ENCODE measurements at regions not wholly inside any gene's neighbourhood (a gene's known extent, or its start where the extent isn't known, plus 50 kb on each side); places are given as distances from the start of the nearest gene placed in this dataset.

DNA sequence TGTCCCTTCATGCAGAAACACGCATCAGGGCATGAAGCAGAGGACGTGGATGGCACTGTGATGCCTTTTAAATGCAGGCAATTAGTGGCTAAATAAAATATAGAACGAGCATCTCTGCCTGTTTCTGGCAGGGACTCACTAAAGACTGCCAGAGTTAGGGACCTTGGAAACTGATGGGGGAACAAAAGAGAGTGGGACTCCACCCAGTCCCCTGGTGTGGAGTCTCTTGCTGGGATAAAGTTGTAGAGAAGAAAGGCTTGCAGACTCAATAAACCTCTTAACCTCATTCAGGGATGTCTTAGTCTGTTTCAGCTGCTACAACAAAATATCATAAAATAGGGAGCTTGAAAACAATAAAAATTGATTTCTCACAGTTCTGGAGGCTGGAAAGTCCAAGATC is 87.6 kb upstream of the ARAP3 start:
- H3K9ac ChIP-seq (ENCODE audit: low read length): no peak overlapping the region
- H3K4me3 ChIP-seq (ENCODE audit: low read length): no peak overlapping the region
- no peaks in the 10 kb centered on the region for H3K4me1 ChIP-seq (ENCODE audit: control insufficient read depth, low read depth, low read length)
- H2AK5ac ChIP-seq (ENCODE audit: low read length): no peak overlapping the region
- H4K8ac ChIP-seq (ENCODE audit: low read depth, low read length): no peak overlapping the region
- no peak overlapping the region for H3K56ac ChIP-seq (ENCODE audit: low read length)
- no peak for DNase-seq
- no peaks in the 10 kb centered on the region for H3K27me3 ChIP-seq (ENCODE audit: insufficient read depth, low read length, poor library complexity)
- H3K18ac ChIP-seq (ENCODE audit: low read length): no peak overlapping the region
- no peak overlapping the region for H2BK15ac ChIP-seq (replicated peaks; ENCODE audit: low read depth)
- no peak overlapping the region for H4K5ac ChIP-seq (ENCODE audit: low read length)
- H3K79me1 ChIP-seq (ENCODE audit: low read length): no peaks in the 10 kb centered on the region
- H3K4ac ChIP-seq (ENCODE audit: low read depth, low read length): no peak overlapping the region
- H3K36me3 ChIP-seq (ENCODE audit: control insufficient read depth, insufficient read depth, low read length): no peaks in the 10 kb centered on the region
- H2BK5ac ChIP-seq (ENCODE audit: low read length): no peak overlapping the region
- no peak overlapping the region for H3K4me2 ChIP-seq (ENCODE audit: low read length)
- no peak overlapping the region for H2BK120ac ChIP-seq (ENCODE audit: low read depth, low read length)
- no CpG with 5 or more reads among the region's 3 CpGs for WGBS (ENCODE audit: extremely low coverage, insufficient coverage, low lambda C conversion rate)
- no peaks in the 10 kb centered on the region for H3K79me2 ChIP-seq (ENCODE audit: control insufficient read depth, insufficient read depth, low read length)
- no peak overlapping the region for H3K23ac ChIP-seq (ENCODE audit: low read length)
- H3K27ac ChIP-seq (ENCODE audit: low read depth, low read length): no peak overlapping the region

DNA sequence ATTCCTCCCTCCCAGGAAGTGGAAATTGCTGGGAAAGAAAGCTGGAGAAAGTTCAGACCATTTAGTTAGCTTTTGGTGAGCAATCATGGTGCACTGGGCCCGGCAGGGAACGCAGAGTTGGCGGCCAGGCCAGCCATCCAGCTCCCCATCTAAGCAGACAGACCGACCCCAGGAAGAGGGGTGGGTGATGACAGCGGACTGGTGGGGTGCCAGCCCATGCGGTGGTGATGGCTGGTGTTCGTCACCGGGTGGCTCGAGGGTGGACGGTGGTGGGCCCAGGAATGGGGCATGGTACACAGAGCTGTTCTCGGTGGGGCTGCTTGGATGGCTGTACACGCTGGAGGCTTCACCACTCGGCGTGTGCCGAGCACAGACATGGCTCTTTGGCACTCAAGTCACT is 85.6 kb upstream of the ARAP3 start:
- H3K4me3 ChIP-seq (ENCODE audit: low read length): no peak overlapping the region
- H2AK5ac ChIP-seq (ENCODE audit: low read length): no peak overlapping the region
- H3K4ac ChIP-seq (ENCODE audit: low read depth, low read length): no peak overlapping the region
- H3K27me3 ChIP-seq (ENCODE audit: insufficient read depth, low read length, poor library complexity): no peaks in the 10 kb centered on the region
- H3K23ac ChIP-seq (ENCODE audit: low read length): no peak overlapping the region
- no peak overlapping the region for H2BK5ac ChIP-seq (ENCODE audit: low read length)
- no peak for DNase-seq
- H3K36me3 ChIP-seq (ENCODE audit: control insufficient read depth, insufficient read depth, low read length): no peaks in the 10 kb centered on the region
- no peak overlapping the region for H2BK15ac ChIP-seq (replicated peaks; ENCODE audit: low read depth)
- H4K5ac ChIP-seq (ENCODE audit: low read length): no peak overlapping the region
- H3K18ac ChIP-seq (ENCODE audit: low read length): no peak overlapping the region
- no peak overlapping the region for H4K8ac ChIP-seq (ENCODE audit: low read depth, low read length)
- no peaks in the 10 kb centered on the region for H3K79me1 ChIP-seq (ENCODE audit: low read length)
- H3K56ac ChIP-seq (ENCODE audit: low read length): no peak overlapping the region
- no peak overlapping the region for H3K9ac ChIP-seq (ENCODE audit: low read length)
- no CpG with 5 or more reads among the region's 15 CpGs for WGBS (ENCODE audit: extremely low coverage, insufficient coverage, low lambda C conversion rate)
- H2BK120ac ChIP-seq (ENCODE audit: low read depth, low read length): no peak overlapping the region
- no peak overlapping the region for H3K27ac ChIP-seq (ENCODE audit: low read depth, low read length)
- no peak overlapping the region for H3K4me2 ChIP-seq (ENCODE audit: low read length)
- H3K79me2 ChIP-seq (ENCODE audit: control insufficient read depth, insufficient read depth, low read length): no peaks in the 10 kb centered on the region
- no peaks in the 10 kb centered on the region for H3K4me1 ChIP-seq (ENCODE audit: control insufficient read depth, low read depth, low read length)

DNA sequence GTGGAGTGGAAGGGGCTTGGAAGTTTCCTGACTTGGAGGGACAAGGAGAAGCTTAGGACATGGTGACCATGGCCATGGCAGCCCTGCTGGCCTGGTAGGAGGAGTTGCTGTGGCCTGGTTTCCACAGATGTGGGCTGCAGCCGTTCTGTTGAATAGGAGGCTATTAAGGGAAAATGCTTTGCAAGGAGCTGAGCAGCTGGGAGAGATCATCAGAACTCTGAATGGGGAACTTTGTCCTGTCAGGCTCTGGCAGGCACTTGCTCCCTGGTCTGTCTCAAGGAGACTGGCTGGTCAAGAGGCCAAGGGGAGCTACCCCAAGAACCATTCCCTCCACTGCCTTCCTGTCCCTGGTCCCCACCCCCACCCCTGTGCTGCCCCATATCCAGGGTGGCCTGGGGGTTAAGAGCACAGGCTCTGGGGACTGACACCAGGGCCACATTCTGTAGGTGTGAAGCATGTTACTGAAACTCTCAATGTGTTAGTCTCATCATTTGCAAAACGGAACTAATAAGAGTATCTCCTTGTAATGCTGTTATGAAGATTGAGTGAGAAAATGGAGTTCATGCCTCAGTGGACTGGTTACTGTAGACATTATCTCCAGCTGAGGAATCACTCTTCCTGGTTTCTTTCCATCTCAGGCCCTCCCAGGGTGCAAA is 84.0 kb upstream of the ARAP3 start:
- Histone ChIP-seq H2BK120ac (ENCODE audit: low read depth, low read length) (no peak overlapping the region), H3K79me2 (ENCODE audit: control insufficient read depth, insufficient read depth, low read length) (no peaks in the 10 kb centered on the region), H3K23ac (ENCODE audit: low read length) (no peak overlapping the region), H2AK5ac (ENCODE audit: low read length) (no peak overlapping the region), H3K79me1 (ENCODE audit: low read length) (no peaks in the 10 kb centered on the region), H3K4me1 (ENCODE audit: control insufficient read depth, low read depth, low read length) (no peaks in the 10 kb centered on the region), H3K4ac (ENCODE audit: low read depth, low read length) (no peak overlapping the region), H3K9ac (ENCODE audit: low read length) (no peak overlapping the region), H3K27ac (ENCODE audit: low read depth, low read length) (no peak overlapping the region), H3K4me3 (ENCODE audit: low read length) (no peak overlapping the region), H4K8ac (ENCODE audit: low read depth, low read length) (no peak overlapping the region), H2BK5ac (ENCODE audit: low read length) (no peak overlapping the region), H3K56ac (ENCODE audit: low read length) (no peak overlapping the region), H4K5ac (ENCODE audit: low read length) (no peak overlapping the region), H3K27me3 (ENCODE audit: insufficient read depth, low read length, poor library complexity) (no peaks in the 10 kb centered on the region), H3K4me2 (ENCODE audit: low read length) (no peak overlapping the region), H3K18ac (ENCODE audit: low read length) (no peak overlapping the region), H2BK15ac (replicated peaks; ENCODE audit: low read depth) (no peak overlapping the region), H3K36me3 (ENCODE audit: control insufficient read depth, insufficient read depth, low read length) (no peaks in the 10 kb centered on the region)
- no peak for DNase-seq
- no CpG with 5 or more reads among the region's 2 CpGs for WGBS (ENCODE audit: extremely low coverage, insufficient coverage, low lambda C conversion rate)

DNA sequence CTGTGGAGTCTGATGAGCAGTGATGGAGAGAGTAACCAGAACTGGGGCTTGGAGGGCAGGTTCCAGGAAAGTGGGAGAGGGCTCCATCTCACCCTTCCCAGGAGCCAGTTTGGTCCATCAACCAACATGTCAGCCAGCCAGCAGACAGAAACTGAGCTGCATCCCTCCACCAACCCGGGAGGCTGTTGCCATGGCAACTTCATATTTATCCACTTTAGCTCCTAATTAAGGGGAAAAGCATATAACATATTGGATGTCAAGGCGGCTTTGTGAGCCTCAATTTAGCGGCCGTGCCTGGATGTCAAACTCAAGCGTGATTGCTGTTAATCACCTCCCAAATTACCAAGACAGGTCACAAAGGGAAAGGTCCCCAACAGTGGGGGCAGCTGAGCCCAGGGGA is 81.5 kb upstream of the ARAP3 start:
- no peak overlapping the region for H3K9ac ChIP-seq (ENCODE audit: low read length)
- H3K4me1 ChIP-seq (ENCODE audit: control insufficient read depth, low read depth, low read length): peaks cover 3% of the 10 kb centered on the region
- no peak overlapping the region for H2BK15ac ChIP-seq (replicated peaks; ENCODE audit: low read depth)
- no peak overlapping the region for H3K4ac ChIP-seq (ENCODE audit: low read depth, low read length)
- no peak overlapping the region for H3K4me3 ChIP-seq (ENCODE audit: low read length)
- no peak overlapping the region for H3K18ac ChIP-seq (ENCODE audit: low read length)
- no peaks in the 10 kb centered on the region for H3K79me2 ChIP-seq (ENCODE audit: control insufficient read depth, insufficient read depth, low read length)
- H3K56ac ChIP-seq (ENCODE audit: low read length): no peak overlapping the region
- no peaks in the 10 kb centered on the region for H3K27me3 ChIP-seq (ENCODE audit: insufficient read depth, low read length, poor library complexity)
- no peak overlapping the region for H3K4me2 ChIP-seq (ENCODE audit: low read length)
- DNase-seq: no peak
- no peak overlapping the region for H4K5ac ChIP-seq (ENCODE audit: low read length)
- no peak overlapping the region for H2BK120ac ChIP-seq (ENCODE audit: low read depth, low read length)
- H2BK5ac ChIP-seq (ENCODE audit: low read length): no peak overlapping the region
- H4K8ac ChIP-seq (ENCODE audit: low read depth, low read length): no peak overlapping the region
- H3K79me1 ChIP-seq (ENCODE audit: low read length): no peaks in the 10 kb centered on the region
- H3K23ac ChIP-seq (ENCODE audit: low read length): no peak overlapping the region
- no peak overlapping the region for H2AK5ac ChIP-seq (ENCODE audit: low read length)
- no CpG with 5 or more reads among the region's 5 CpGs for WGBS (ENCODE audit: extremely low coverage, insufficient coverage, low lambda C conversion rate)
- H3K36me3 ChIP-seq (ENCODE audit: control insufficient read depth, insufficient read depth, low read length): no peaks in the 10 kb centered on the region
- no peak overlapping the region for H3K27ac ChIP-seq (ENCODE audit: low read depth, low read length)

DNA sequence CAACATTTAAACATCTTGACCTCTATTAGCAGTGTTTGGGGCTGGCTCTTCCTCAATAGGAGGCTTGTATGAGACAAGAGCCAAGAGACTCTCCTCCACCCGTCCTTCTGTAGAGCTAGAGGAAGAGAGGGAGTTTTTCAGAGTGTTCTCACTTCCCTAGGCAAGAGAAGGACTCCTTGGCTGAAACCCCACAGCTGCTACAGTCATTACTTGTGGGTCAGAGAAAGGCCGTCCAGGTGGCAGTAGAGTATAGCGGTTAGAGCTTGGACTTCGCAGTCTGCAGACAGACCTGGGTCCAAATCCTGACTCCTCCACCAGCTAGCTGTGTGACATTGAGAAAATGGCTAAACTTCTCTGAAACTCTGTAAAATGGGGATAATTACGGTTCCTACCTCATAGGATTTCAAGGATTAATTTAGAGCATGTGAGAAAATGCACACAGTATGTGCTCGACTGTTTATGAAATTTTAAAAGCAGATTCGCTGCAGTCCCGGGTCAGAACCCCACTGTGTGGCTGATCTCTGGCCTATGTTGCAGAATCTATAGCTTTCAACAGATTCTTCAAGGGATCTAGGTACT is 80.8 kb upstream of the ARAP3 start:
- Histone ChIP-seq H2BK120ac (ENCODE audit: low read depth, low read length) (no peak overlapping the region), H3K23ac (ENCODE audit: low read length) (no peak overlapping the region), H2BK15ac (replicated peaks; ENCODE audit: low read depth) (no peak overlapping the region), H3K18ac (ENCODE audit: low read length) (no peak overlapping the region), H3K27ac (ENCODE audit: low read depth, low read length) (no peak overlapping the region), H3K79me1 (ENCODE audit: low read length) (no peaks in the 10 kb centered on the region), H3K4me2 (ENCODE audit: low read length) (no peak overlapping the region), H3K4me3 (ENCODE audit: low read length) (no peak overlapping the region), H3K36me3 (ENCODE audit: control insufficient read depth, insufficient read depth, low read length) (no peaks in the 10 kb centered on the region), H4K8ac (ENCODE audit: low read depth, low read length) (no peak overlapping the region), H2BK5ac (ENCODE audit: low read length) (no peak overlapping the region), H3K9ac (ENCODE audit: low read length) (no peak overlapping the region), H3K4ac (ENCODE audit: low read depth, low read length) (no peak overlapping the region), H2AK5ac (ENCODE audit: low read length) (no peak overlapping the region), H3K4me1 (ENCODE audit: control insufficient read depth, low read depth, low read length) (peaks cover 3% of the 10 kb centered on the region), H4K5ac (ENCODE audit: low read length) (no peak overlapping the region), H3K56ac (ENCODE audit: low read length) (no peak overlapping the region), H3K27me3 (ENCODE audit: insufficient read depth, low read length, poor library complexity) (no peaks in the 10 kb centered on the region), H3K79me2 (ENCODE audit: control insufficient read depth, insufficient read depth, low read length) (no peaks in the 10 kb centered on the region)
- WGBS (ENCODE audit: extremely low coverage, insufficient coverage, low lambda C conversion rate): no CpG with 5 or more reads among the region's 8 CpGs
- DNase-seq: no peak

DNA sequence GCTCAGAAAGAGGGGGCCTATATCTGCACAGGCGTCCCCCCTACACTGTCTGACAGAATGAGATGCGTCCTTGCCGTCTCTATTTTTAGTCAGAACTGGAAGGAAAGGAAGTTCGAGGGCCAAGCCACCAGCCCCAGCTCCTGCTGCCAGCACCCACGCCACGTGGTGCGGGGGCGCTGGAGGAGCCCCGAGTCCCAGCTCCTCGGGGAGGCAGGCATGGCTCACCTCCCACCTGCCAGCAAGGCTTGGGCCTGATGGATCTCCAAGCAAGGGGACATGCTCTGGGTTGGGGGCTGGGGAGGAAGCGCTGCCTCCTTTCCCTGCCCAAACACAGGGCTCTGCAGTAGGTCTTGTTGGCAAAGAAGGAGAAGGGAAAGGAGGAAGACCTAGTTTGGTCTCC is 80.3 kb upstream of the ARAP3 start:
- Histone ChIP-seq H3K36me3 (ENCODE audit: control insufficient read depth, insufficient read depth, low read length) (no peaks in the 10 kb centered on the region), H2AK5ac (ENCODE audit: low read length) (no peak overlapping the region), H2BK120ac (ENCODE audit: low read depth, low read length) (no peak overlapping the region), H3K4me1 (ENCODE audit: control insufficient read depth, low read depth, low read length) (peaks cover 3% of the 10 kb centered on the region), H3K4ac (ENCODE audit: low read depth, low read length) (no peak overlapping the region), H2BK15ac (replicated peaks; ENCODE audit: low read depth) (no peak overlapping the region), H3K18ac (ENCODE audit: low read length) (no peak overlapping the region), H3K27ac (ENCODE audit: low read depth, low read length) (no peak overlapping the region), H4K8ac (ENCODE audit: low read depth, low read length) (no peak overlapping the region), H2BK5ac (ENCODE audit: low read length) (no peak overlapping the region), H3K23ac (ENCODE audit: low read length) (no peak overlapping the region), H4K5ac (ENCODE audit: low read length) (no peak overlapping the region), H3K4me2 (ENCODE audit: low read length) (no peak overlapping the region), H3K4me3 (ENCODE audit: low read length) (no peak overlapping the region), H3K27me3 (ENCODE audit: insufficient read depth, low read length, poor library complexity) (no peaks in the 10 kb centered on the region), H3K79me2 (ENCODE audit: control insufficient read depth, insufficient read depth, low read length) (no peaks in the 10 kb centered on the region), H3K9ac (ENCODE audit: low read length) (no peak overlapping the region), H3K56ac (ENCODE audit: low read length) (no peak overlapping the region), H3K79me1 (ENCODE audit: low read length) (no peaks in the 10 kb centered on the region)
- no CpG with 5 or more reads among the region's 11 CpGs for WGBS (ENCODE audit: extremely low coverage, insufficient coverage, low lambda C conversion rate)
- no peak for DNase-seq

Data from mesendoderm (in vitro differentiated cells).